Fibroblast of the aortic adventitia (primary cell): ENCODE measurements at regions not wholly inside any gene's neighbourhood (a gene's known extent, or its start where the extent isn't known, plus 50 kb on each side); places are given as distances from the start of the nearest gene placed in this dataset.

Experiments
- DNase-seq: peaks from one replicate; pipeline ENCODE4 v3.0.0-alpha.2; 2010; ENCODE audit warnings: low read depth
- H3K4me3 ChIP-seq: 2 replicates; pipeline ENCODE4 v1.5.1; 2011; ENCODE audit warnings: low read depth, mild to moderate bottlenecking, control low read depth, low read length, moderate library complexity
- CTCF ChIP-seq: IDR thresholded peaks from 2 replicates; pipeline ENCODE4 v1.5.1; 2011; ENCODE audit warnings: mild to moderate bottlenecking, low read length, control low read depth, inconsistent platforms; ENCODE audit not compliant: insufficient read depth

- no peak for DNase-seq
- TF ChIP-seq CTCF, result no peak
Observed at GRCh38 chr3:124565551-124565950, 164.7 kb upstream of the UMPS start.

GRCh38 chr3:124566701-124567100 lies 163.6 kb upstream of the UMPS start:
- no peak for DNase-seq
- no peak overlapping the region for H3K4me3 ChIP-seq
- TF ChIP-seq CTCF, result no peak

More at GRCh38 chr3:124565551-124565950, 164.7 kb upstream of the UMPS start:
- H3K4me3 ChIP-seq, result no peak overlapping the region

- no peak for TF ChIP-seq CTCF
- no peak overlapping the region for H3K4me3 ChIP-seq
- no peak for DNase-seq
Observed at GRCh38 chr3:124567179-124567578, 163.1 kb upstream of the UMPS start.

- peak; percentile 25 for DNase-seq
- no peak for TF ChIP-seq CTCF
- no peak overlapping the region for H3K4me3 ChIP-seq
Observed at GRCh38 chr3:124569761-124570160, 160.5 kb upstream of the UMPS start.

- no peak for TF ChIP-seq CTCF
- no peak overlapping the region for H3K4me3 ChIP-seq
- DNase-seq, result no peak
Observed at GRCh38 chr3:124570232-124570631, 160.0 kb upstream of the UMPS start.

GRCh38 chr3:124572851-124573405 lies 157.3 kb upstream of the UMPS start:
- no peak overlapping the region for H3K4me3 ChIP-seq
- DNase-seq, result no peak
- no peak for TF ChIP-seq CTCF

GRCh38 chr3:124574012-124574411 lies 156.2 kb upstream of the UMPS start:
- TF ChIP-seq CTCF, result no peak
- no peak for DNase-seq
- no peak overlapping the region for H3K4me3 ChIP-seq
